Tibial nerve (tissue), 4 donors: ENCODE measurements at regions not wholly inside any gene's neighbourhood (a gene's known extent, or its start where the extent isn't known, plus 50 kb on each side); places are given as distances from the start of the nearest gene placed in this dataset.

ENCODE experiments used
- DNase-seq, 2 donors: peaks; one replicate each; pipeline ENCODE4 v3.0.0-alpha.2; 2019; ENCODE audit warnings: low spot score in 2 of 2
- H3K27ac ChIP-seq, 4 donors: fragments of 200-600 bp; sonication (generic) in 3 of 4; one replicate each; pipeline ENCODE4 v1.5.1; 2017 to 2019; ENCODE audit warnings: mild to moderate bottlenecking in 1 of 4
- H3K27me3 ChIP-seq, 2 donors: fragments of 200-600 bp; sonication (generic) in 1 of 2; one replicate each; pipeline versions ENCODE4 v1.5.1 to v1.6.0; 2017 to 2019
- H3K36me3 ChIP-seq, 3 donors: fragments of 200-600 bp; sonication (generic); one replicate each; pipeline ENCODE4 v1.5.1; 2018 to 2019
- H3K4me1 ChIP-seq, 4 donors: fragments of 200-600 bp; sonication (generic) in 3 of 4; one replicate each; pipeline ENCODE4 v1.5.1; 2017 to 2019
- H3K4me3 ChIP-seq, 4 donors: fragments of 200-600 bp; sonication (generic) in 3 of 4; one replicate each; pipeline ENCODE4 v1.5.1; 2017 to 2019; ENCODE audit warnings: mild to moderate bottlenecking in 1 of 4, moderate library complexity in 1 of 4
- H3K9me3 ChIP-seq, 4 donors: fragments of 200-600 bp; sonication (generic) in 3 of 4; one replicate each; pipeline ENCODE4 v1.5.1; 2017 to 2019
- CTCF ChIP-seq, 5 experiments: fragments of 200-600 bp in 3 of 5; fragments of 450-650 bp in 2 of 5; sonication (generic) in 3 of 5; IDR thresholded peaks; one replicate each; pipeline ENCODE4 v1.5.1; 2016 to 2019; ENCODE audit warnings: antibody characterized with exemption in 5 of 5, mild to moderate bottlenecking in 3 of 5, moderate library complexity in 2 of 5
- EP300 ChIP-seq, 2 donors: sonication (generic); formaldehyde crosslinking; IDR thresholded peaks; one replicate each; pipeline ENCODE4 v1.6.1; 2017; ENCODE audit warnings: antibody characterized with exemption in 2 of 2, mild to moderate bottlenecking in 1 of 2
- POLR2A ChIP-seq, 2 donors: fragments of 450-650 bp; IDR thresholded peaks; one replicate each; pipeline ENCODE4 v1.6.1; 2017; ENCODE audit warnings: antibody characterized with exemption in 2 of 2, mild to moderate bottlenecking in 2 of 2, moderate library complexity in 2 of 2
- WGBS, 2 donors: methylation state at CpG; one replicate each; pipeline ENCODE4 v1.1.5; 2018; 5-methylcytosine and 5-hydroxymethylcytosine counted together

- Histone ChIP-seq H3K27me3 (peaks cover 0 to 27% of the 10 kb centered on the region in 2 donors), H3K4me3 (no peak overlapping the region), H3K9me3 (no peaks in the 10 kb centered on the region), H3K4me1 (no peaks in the 10 kb centered on the region), H3K27ac (peak overlapping the region in 1 of 4 donors; percentile 30), H3K36me3 (no peaks in the 10 kb centered on the region)
- TF ChIP-seq EP300 (IDR thresholded peaks at IDR 0.05) = peak in 1 of 2 donors; percentile 40
- no peak for TF ChIP-seq CTCF (IDR thresholded peaks at IDR 0.05)
- WGBS, 2 donors = 42 to 53% methylated on average over 18 of the region's 20 CpGs
- DNase-seq = no peak
Measured at GRCh38 chr4:3657902-3658529, 108.2 kb upstream of the ADRA2C start.

DNA sequence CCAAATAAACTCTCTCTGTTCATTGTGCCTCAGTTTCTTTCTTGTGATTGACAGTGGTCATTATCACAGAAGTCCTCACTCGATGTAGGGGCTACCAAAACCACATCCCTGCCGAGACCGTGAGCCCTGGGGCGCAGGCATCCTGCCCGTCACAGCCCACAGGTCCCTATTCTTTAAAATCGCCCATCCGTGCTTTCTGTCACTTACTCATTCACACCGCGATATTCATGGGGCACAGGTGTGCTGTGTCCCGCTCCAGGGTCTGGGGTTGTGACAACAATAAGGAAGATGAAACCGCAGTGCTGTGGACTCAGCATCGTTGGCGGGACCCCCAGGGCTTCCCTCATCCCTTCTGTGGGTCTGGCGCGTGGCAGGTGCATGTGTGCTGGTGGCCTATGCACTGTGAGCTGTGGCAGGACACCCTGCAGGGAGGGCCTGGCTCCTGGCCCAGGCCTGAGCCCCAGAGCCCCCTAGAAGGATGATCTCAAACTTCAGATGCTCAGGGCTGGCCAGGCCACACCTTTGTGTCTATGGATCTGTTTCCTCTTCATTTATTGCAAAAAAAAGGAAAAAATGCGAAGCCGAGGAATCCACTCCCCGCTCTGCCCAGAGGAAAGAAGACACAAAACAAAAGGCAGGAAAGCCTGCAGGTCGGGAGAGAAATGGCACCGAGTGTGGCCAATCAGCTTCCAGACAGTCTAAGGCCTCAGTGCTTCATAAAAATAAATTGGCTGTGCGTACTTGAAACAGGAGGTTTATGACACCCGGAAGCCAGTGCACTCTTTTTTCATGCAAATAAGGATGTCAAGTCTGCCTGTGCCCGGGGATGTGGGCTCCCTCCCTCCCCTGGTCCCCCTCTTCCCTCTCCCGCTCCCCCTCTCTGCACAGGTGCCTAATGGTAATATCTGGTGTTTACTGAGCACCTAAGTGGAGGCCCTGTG, 109.5 kb upstream of the ADRA2C start:
- Histone ChIP-seq H3K36me3 (no peaks in the 10 kb centered on the region), H3K27me3 (peaks cover 0 to 27% of the 10 kb centered on the region in 2 donors), H3K27ac (no peak overlapping the region), H3K4me3 (no peak overlapping the region), H3K4me1 (no peaks in the 10 kb centered on the region), H3K9me3 (no peaks in the 10 kb centered on the region)
- WGBS, 2 donors = 68% methylated on average over 24 of the region's 24 CpGs
- TF ChIP-seq EP300 (IDR thresholded peaks at IDR 0.05) (no peak), POLR2A (IDR thresholded peaks at IDR 0.05) (no peak), CTCF (IDR thresholded peaks at IDR 0.05) (no peak)
- DNase-seq = no peak

DNA sequence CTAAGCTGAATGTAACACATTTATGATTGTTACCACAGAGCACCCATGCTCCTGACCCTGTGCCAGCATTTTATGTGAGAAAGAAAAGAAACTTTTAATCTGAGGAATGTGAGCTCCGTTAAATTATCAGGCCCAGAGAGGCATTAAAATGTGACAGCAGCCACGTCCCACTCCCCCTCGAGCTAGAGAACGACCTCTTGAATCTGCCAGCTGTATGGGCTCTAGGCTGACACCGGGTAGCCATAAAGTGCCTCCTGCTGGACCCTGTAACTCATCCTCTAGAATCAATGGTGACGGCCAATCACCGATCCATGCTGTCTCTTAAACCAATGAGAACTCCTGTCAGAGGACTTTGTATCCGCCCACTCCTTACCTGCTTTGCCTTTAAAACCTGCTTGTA, 110.2 kb upstream of the ADRA2C start:
- DNase-seq = no peak
- Histone ChIP-seq H3K4me1 (no peaks in the 10 kb centered on the region), H3K27me3 (peaks cover 0 to 27% of the 10 kb centered on the region in 2 donors), H3K36me3 (no peaks in the 10 kb centered on the region), H3K4me3 (no peak overlapping the region), H3K9me3 (no peaks in the 10 kb centered on the region), H3K27ac (no peak overlapping the region)
- 32 to 36% methylated on average over 8 of the region's 8 CpGs for WGBS, 2 donors
- TF ChIP-seq EP300 (IDR thresholded peaks at IDR 0.05) = no peak
- TF ChIP-seq CTCF (IDR thresholded peaks at IDR 0.05) = no peak
- TF ChIP-seq POLR2A (IDR thresholded peaks at IDR 0.05) = no peak

- TF ChIP-seq POLR2A (IDR thresholded peaks at IDR 0.05) (no peak), CTCF (IDR thresholded peaks at IDR 0.05) (no peak), EP300 (IDR thresholded peaks at IDR 0.05) (no peak)
- Histone ChIP-seq H3K4me3 (no peak overlapping the region), H3K4me1 (no peaks in the 10 kb centered on the region), H3K9me3 (peaks cover 0 to 3% (median 0%) of the 10 kb centered on the region in 4 donors), H3K27me3 (peaks cover 0 to 27% of the 10 kb centered on the region in 2 donors), H3K36me3 (no peaks in the 10 kb centered on the region), H3K27ac (no peak overlapping the region)
- WGBS, 2 donors = 23 to 48% methylated on average over 9 of the region's 9 CpGs
- no peak for DNase-seq
Measured at GRCh38 chr4:3655485-3655884, 110.7 kb upstream of the ADRA2C start.
